OCI-LY7 (cell line): ENCODE measurements at regions not wholly inside any gene's neighbourhood (a gene's known extent, or its start where the extent isn't known, plus 50 kb on each side); places are given as distances from the start of the nearest gene placed in this dataset.

ENCODE experiments used
- CTCF ChIP-seq: fragments of 200-600 bp; sonication (generic); conservative IDR thresholded peaks from 2 replicates; pipeline ENCODE4 v1.5.1; 2014; ENCODE audit warnings: mild to moderate bottlenecking, antibody characterized with exemption, low read length, moderate library complexity, mixed read lengths
- EZH2phosphoT487 ChIP-seq: fragments of 200-600 bp; sonication (generic); IDR thresholded peaks from 2 replicates; pipeline ENCODE4 v1.6.1; 2018; ENCODE audit warnings: low read depth, borderline replicate concordance, mild to moderate bottlenecking, mixed run types, antibody characterized with exemption, low read length, moderate library complexity, mixed read lengths

GRCh38 chr10:47164800-47165128 is 135.2 kb upstream of the GDF10 start:
- TF ChIP-seq CTCF, result no peak
- no peak for TF ChIP-seq EZH2phosphoT487
